Pulmonary artery endothelial cell (primary cell): ENCODE measurements at regions not wholly inside any gene's neighbourhood (a gene's known extent, or its start where the extent isn't known, plus 50 kb on each side); places are given as distances from the start of the nearest gene placed in this dataset.
A peak's percentile ranks its signal among the peaks of the same experiment; 100 is the strongest.
"Not testable (repeated sequence)": the region's sequence is repeated elsewhere in the genome, so short reads cannot be mapped to it uniquely, and the experiment has no call there.

ENCODE experiments used
- DNase-seq: peaks from one replicate; pipeline ENCODE4 v3.0.0-alpha.2; 2011; ENCODE audit warnings: low read depth, low spot score

DNA sequence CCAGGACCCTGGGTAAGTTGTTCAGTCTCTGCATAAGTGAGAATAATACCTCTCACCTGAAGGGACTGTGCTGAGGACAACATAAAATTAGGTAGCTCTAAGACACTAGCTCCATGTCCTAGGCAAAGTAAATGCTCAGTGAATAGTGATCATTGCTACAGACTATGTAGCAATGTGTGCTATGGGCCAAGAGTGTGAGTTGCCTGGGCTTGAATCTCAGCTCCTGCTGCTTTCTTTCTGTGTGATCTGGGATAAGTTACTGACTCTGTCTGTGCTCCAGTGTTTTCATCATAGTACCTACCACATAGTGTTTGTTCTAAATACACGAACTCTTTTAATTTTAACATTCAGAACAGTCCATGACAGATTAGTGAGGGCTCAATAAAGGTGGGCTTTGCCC lies 81.1 kb upstream of the MFGE8 start:
- DNase-seq, result no peak

DNA sequence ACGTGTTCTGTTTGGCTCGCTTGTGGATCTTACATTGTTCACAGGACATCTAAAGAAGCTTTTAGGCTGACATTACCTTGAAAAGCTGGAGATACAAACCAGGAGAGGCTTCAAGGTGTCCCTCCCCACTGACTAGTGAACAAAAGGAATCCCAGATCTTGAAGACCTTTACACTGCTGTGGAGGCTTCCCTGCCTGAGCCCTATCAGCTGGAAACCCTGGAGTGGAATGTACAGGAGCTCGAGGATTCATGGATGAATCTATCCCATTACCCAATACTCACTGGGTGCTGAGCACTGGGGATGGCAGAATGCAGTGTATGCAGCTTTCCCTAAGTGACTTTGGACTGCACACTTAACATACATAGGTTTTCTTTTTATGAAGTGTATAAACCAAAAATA lies 82.3 kb upstream of the MFGE8 start:
- no peak for DNase-seq

DNA sequence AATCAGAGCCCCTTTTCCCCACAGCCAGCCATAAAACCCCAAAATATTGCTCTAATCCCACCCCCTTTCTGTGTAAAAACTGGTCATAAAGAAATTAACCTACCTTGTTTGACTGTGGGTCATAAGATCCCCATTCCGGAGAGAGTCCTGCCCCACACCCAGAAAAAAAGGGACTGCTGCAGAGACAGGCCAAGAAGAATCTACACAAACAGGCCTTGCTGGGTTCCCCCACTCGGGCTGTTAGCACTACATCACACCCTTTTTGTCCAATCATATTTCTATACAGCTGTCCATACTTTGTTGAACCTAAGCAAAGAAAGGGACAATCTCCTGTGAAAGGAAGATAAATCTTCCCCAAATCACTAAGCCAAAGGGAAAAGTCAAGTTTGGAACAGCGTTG lies 84.4 kb upstream of the MFGE8 start:
- DNase-seq, result no peak

DNA sequence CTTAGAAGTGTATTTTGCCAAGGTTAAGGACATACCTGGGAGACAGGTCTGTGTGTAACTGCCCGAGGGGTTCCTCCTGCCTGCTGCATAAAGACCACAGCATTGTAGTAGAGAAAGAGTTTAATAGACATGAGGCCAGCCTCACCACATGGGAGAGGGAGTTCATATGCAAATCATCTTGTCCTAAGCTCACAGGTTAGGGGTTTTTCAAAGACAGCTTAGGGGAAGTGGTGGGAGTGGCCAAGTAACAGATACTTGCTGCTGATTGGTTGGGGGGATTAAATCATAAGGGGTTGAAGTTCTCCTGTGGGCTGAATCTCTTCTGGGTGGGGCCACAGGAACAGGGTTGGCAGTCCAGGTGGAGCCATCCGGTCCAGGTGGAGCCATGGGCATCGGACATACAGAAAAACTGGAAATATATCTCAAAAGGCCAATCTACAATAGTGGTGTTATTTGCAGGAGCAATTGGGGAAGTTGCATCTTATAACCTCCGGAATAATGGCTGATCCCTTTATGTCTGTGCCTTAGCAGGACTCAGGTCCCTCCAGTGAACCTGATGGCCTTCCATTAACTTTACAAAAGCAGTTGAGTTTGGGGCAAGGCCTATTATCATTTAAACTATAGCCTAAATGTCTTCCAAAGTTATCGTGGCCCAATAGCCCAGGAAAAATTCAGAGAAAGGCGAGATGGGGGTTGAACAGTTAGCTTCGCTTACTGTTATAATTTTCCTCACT lies 86.0 kb upstream of the MFGE8 start:
- DNase-seq, result no peak

DNA sequence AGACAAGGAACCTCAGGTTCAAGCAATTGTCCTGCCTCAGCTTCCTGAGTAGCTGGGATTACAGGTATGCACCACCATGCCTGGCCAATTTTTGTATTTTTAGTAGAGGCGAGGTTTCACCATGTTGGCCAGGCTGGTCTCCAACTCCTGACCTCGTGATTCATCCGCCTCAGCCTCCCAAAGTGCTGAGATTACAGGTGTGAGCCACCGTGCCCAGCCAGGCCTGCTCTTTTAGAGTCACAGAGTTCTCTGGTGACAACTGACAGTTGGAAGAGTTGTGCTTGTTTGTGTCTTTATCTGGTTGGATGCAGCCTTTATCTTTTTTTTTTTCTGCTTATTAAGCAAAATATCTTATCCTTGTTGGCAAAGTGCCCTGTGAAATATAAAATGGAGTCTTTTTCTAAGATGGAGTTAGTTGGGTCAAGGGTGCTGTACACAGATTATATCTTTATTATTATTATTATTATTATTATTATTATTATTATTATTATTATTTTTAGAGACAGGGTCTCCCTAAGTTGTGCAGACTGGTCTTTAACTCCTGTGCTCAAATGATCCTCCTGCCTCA lies 86.5 kb upstream of the ABHD2 start:
- not testable (repeated sequence) for DNase-seq

DNA sequence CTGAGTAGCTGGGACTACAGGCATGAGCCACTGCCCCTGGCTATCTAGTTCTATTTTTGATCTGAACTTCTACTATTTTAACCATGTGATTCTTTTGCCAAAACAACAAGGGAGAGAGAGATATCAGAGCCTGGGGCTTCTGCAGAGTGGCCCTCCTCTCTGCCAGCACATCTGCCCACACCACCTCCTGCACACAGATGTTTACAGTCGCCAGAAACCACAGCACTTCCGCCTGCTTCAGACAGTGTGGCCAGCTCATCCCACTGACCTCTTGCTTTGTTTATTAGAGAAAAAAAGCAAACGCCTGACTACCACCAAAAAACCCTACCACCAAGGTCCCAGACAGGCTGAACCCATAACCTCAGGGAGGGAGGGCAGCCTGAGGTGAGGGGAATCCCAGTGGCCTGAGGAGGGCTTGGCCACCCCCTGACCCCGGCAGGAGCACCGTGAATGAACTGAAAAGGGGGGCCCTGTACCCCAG lies 85.9 kb upstream of the ABHD2 start:
- DNase-seq, result no peak

DNA sequence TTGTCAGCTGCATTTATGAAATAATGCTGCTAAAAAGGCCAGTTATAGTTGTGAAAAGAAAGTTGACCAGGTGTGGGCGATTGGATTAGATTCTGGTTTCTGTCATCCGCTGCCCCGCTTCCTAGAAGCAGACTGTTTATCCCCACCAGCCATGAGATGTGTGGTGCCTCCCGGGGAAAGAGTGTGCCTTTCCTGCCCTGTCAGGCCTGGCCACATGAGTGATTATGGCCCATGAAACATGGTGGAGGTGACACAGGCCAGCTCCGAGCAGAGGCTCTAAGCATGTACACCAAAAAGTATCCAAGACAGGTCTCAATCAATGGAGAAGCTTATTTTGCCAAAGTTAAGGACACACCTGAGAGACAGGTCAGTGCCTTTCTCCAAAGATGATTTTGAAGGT lies 85.4 kb upstream of the ABHD2 start:
- DNase-seq, result no peak

DNA sequence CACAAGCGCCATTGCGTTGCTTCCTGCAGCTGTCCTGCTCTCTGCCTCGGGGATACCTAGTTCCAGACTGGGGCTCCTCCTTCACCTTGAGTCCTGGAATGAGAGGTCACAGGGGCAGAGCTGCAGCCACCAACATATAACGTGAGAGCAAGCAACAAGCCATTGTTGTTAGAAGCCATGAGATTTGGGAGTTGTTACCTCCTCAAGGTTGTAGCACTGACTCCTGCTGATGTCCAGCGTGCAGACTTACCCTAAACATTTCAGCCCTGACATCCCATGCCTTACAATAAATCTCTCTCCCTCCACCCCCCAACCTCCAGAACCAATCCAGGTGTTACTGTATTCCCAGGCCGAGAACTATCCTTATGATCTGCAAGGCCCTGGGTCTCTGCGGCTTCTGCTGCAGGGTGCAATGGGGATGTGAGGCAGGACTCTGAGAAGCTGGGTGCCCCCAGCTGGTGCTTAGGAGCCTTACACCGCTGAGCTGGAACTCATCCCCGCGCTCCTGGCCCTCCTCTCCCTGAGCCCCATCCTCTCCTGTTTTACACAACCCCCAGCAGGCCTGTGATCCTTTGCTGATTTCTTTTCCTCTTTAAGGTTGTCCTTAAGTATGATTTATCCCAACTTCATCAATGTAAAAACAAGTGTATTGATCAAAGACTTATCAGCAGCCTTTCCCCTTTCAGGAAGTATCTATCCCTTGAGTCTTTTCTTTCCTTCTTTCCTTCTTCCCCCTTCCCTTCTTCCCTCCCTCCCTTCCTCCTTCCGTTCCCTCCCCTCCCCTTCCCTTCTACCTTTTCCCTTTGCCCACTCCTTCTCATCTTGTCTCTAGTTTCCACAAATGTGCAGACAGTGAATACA lies 84.2 kb upstream of the ABHD2 start:
- DNase-seq, result no peak

DNA sequence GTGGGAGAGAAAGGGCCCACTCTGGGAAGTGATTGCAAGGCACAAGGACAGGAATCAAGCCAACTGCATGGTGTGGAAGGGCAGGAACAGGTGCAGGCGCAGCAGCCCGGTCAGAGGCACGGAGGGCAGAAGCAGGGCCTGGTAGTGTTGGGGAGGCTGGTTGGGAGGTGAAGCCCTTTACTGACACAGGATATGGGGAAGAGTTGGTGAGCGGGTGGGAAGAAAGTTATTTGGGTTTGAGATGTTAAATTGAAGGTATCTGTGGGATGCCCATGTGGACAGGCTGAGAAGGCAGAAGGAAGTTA lies 83.6 kb upstream of the ABHD2 start:
- DNase-seq, result no peak

DNA sequence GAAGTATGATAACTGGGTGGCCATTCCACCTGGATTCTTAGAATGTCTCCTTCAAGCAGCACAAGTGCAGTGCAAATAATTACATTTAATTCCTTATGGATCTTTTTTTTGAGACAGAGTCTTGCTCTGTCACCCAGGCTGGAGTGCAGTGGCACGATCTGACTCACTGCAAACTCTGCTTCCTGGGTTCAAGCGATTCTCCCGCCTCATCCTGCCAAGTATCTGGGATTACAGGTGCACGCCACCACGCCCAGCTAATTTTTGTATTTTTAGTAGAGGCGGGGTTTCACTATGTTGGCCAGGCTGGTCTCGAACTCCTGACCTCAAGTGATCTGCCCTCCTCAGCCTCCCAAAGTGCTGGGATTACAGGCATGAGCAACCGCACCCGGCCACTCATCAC lies 80.7 kb upstream of the ABHD2 start:
- DNase-seq, result not testable (repeated sequence)

DNA sequence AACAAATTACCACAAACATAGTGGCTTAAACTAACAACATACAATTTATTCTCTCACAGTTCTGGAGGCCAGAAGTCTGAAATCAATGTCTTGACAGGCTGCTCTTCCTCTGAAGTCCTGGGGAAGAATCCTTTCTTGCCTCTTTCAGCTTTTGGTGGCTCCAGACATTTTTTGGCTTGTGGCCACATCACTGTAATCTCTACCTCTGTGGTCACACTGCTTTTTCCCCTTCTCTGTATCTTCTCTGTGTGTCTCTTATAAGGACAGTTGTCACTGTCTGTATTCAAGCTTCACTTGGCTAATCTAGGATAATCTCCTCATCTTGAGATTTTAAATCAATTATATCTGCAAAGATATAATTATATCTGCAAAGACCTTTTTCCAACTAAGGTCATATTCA lies 80.3 kb upstream of the ABHD2 start:
- DNase-seq, result no peak

DNA sequence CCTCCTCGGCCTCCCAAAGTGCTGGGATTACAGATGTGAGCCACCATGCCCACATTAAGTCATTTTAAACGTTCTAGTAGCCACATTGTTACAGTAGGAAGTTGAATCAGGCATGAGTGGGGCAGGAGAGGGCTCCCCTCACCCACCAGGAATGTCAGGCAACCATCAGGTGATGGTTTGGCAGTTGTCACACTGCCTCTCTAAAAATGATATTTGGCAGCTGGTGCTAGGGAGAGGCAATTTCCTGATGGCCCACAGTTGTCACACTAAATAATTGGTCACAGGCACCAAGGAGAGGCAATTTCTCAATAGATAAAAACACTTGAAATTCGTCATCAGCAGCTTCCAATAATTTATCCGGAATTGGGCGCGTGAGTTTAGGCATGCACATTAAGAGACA lies 79.2 kb upstream of the ABHD2 start:
- DNase-seq, result no peak

DNA sequence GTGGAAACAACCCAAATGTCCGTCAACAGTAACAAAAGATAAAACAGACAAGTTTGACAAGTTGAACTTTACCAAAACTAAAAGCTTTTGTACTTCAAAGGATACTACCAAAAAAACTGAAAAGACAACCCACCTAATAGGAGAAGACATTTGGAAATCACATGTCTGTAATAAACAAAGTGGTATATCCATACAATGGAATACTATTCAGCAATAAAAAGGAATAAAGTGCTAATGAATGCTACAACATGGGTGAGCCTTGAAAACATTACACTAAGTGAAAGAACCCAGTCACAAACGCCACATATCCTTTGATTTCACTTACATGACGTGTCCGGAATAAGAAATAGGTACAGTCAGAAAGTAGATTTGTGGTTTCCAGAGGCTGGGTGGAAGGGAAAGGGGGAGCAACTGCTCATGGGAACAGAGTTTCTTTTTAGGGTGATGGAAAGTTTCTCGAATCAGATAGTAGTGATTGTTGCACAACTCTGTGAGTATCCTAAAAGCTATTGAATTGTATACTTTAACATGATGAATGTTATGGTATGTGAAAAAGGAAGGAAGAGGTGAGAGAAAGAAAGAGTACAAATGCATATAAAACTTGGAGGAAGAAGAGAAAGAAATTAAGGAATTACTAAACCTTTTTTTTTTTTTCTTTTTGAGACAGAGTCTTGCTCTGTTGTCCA lies 72.7 kb upstream of the ABHD2 start:
- no peak for DNase-seq

DNA sequence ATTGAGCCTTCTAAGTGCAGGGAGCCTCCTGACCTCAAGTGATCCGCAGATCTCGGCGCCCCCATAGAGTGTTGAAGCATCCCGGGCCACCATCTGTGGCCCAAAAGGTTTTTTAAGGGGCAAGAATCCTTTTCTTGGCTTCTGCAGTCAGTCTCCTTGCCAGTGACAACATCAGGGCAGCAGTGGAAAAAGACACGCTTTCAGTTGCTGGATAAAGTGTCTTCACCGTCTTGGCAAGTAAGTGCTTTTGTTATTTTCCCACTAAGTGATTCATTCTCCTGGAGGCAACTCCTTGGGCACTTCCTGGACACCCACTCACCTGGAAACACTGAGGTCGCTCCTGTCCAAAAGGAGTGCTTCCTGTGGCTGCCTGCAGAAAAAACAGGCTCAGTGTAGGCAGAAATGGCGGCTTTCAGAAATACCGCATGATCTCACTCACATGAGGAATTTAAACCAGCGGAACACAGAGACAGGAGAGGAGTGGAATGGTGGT lies 71.7 kb upstream of the ABHD2 start:
- no peak for DNase-seq

DNA sequence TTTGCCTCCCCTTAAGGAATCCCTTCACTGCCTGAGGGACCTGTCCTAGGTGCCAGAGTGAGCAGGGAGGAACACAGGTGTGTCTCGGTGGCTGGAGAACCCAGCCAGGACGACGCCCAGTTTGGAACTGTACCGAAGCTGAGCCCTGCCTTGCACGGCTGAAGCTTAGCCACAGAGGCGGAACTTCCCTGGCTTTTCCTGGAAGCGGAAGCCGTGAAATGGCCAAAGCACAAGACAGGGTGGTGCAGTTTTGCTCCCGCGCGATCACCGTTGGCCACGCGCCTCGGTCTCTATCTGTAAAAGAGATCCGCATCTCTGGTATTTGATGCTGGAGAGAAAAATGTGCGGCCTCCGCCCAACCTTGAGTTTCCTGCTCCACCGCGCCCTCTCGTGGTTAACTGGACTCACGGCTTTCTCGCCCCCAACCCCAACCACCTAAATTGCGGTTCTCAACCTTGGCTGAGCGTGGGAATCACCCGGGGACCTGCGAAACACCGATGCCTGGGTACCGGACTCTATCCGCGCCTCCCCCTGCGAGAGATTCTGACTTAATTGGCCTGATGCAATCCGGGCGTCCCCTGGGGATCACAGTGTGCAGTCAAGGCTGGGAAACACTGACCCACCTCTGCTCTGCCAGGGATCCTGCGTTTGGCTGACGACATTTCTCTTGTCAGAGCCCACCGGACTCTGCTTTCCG lies 70.7 kb upstream of the ABHD2 start:
- peak; percentile 22 for DNase-seq

DNA sequence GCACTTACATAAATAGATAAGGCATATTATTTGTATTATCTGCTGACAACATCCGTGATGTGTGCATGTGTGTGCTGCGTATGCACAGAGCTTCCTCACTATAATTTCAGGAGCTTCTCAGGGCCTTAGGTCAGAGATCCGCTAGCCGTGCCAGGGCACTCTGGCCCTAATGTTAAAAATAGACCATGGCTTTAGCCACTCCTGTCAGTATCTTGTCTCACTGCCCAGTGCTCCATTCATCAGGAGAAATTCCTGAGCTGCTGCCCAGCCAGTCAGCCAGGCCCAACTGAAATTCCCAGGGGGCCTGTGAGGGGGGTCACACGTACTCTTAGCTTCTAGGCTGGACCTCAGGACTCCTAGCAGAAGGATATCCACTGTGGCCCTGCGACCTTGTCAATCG lies 70.0 kb upstream of the ABHD2 start:
- DNase-seq, result no peak

DNA sequence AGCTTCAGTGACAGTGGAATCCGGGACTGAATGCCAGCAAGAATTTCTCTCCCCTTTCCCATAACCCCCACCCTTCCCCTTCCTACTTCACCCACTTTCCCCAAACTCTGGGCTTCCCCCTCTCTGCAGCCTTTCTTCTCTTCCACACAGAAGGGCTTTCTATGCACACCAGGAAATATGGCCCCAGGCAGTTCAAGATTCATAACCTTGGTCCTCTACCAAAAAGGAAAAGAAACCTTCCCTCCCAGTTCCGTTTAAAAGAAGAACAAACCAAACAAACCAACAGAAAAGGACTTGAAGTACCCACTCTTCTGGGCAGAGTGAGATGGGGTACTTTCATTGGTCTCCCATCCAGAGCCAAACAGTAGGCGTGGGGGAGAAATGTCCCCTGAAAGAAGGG lies 68.8 kb upstream of the ABHD2 start:
- DNase-seq, result no peak

DNA sequence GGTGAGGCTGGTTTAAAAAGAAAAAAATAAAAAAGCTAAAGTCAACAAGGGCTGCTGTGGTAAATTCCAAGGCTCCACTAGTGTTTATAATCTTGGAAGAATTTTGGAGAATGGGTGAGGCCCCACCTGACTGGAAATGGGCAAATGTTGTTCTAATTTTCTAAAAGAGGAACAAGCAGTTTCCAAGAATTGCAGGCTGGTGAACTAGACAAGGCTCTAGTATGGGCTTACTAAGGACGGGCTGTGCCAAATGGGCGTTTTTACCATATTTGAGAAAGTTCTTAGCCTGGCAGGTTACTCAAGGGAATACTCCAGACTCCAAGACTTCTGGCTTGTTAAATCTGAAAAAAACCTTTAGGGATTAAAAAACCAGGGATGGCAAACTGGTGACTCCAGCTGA lies 67.0 kb upstream of the ABHD2 start:
- DNase-seq, result no peak

DNA sequence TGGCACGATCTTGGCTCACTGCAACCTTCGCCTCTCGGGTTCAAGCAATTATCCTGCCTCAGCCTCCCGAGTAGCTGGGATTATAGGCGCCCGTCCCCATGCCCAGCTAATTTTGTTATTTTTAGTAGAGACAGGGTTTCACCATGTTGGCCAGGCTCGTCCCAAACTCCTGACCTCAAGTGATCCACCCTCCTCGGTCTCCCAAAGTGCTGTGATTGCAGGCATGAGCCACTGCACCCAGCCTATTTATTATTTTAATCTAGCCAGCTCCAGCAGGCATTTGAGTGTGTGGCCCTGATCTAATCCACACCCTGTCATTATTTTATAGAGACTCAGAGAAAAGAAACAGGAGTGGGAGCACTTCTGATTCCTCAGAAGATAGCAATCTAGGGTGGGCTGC lies 66.4 kb upstream of the ABHD2 start:
- DNase-seq, result not testable (repeated sequence)

DNA sequence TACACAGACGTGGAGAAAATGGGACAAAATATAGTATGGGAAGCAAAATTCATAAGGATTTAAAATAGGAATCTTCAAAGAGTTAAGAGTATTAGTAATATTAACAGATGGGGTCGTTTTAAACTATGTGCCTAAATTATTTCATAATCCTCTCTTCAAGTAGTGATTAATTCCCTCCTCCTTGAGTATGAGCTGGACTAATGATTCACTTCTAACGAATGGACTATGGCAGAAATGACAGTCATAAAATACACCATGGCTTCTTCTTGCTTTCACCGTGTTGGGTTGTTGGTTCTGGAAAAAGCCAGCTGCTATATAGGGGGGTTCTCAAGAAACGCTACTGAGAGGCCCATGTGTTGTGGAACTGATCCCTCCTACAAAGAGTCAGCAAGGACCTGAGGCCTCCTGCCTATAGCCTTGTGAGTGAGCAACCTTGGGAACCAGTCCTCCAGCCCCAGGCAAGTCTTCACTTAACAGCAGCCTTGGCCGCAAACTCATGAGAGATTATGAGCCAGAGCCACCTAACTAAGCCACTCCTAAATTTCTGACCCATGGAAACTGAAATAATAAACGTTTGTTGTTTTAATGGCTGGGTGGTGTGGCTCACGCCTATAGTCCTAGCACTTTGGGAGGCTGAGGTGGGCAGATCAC lies 64.8 kb upstream of the ABHD2 start:
- no peak for DNase-seq

DNA sequence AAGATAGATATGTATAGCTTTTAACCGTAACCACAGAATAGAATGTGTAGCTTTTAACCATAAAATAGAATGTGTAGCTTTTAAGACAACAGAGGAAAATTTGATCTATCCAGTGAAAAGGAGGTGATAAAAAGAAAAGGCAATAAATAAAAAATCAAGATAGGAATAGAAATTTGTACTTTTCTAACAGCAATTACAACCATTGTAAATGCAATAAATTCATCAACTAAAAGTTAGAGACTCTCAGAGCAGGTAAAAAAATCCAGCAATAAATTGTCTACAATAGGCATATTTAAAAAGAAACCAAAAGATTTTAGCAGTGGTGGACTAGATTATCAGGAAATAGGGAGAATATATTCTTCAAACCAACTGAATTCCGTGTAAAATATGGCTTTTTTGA lies 63.8 kb upstream of the ABHD2 start:
- DNase-seq, result no peak
